ENCODE measurements at regions not wholly inside any gene's neighbourhood (a gene's known extent, or its start where the extent isn't known, plus 50 kb on each side); places are given as distances from the start of the nearest gene placed in this dataset.

GRCh38 chr13:73625562-73626339, 508.5 kb downstream of the KLF12 start:
- DNase-seq (ENCODE audit: low spot score), result no peak
- no peaks in the 10 kb centered on the region for H3K27me3 Mint-ChIP-seq (ENCODE audit: unreplicated experiment)
- no peak overlapping the region for H3K4me3 Mint-ChIP-seq (ENCODE audit: unreplicated experiment)
- H3K9me3 Mint-ChIP-seq (ENCODE audit: unreplicated experiment), result no peaks in the 10 kb centered on the region
- peaks cover 7% of the 10 kb centered on the region for H3K4me1 Mint-ChIP-seq (ENCODE audit: unreplicated experiment)
- H3K27ac Mint-ChIP-seq (ENCODE audit: unreplicated experiment), result no peak overlapping the region
- TF ChIP-seq CTCF (IDR thresholded peaks at IDR 0.05; ENCODE audit: unreplicated experiment), result no peak
- H3K36me3 Mint-ChIP-seq (ENCODE audit: low read depth, unreplicated experiment), result no peaks in the 10 kb centered on the region

- DNase-seq (ENCODE audit: low spot score), result no peak
- Mint-ChIP-seq H3K27ac (ENCODE audit: unreplicated experiment) (no peak overlapping the region), H3K27me3 (ENCODE audit: unreplicated experiment) (no peaks in the 10 kb centered on the region), H3K4me3 (ENCODE audit: unreplicated experiment) (no peak overlapping the region), H3K9me3 (ENCODE audit: unreplicated experiment) (no peaks in the 10 kb centered on the region), H3K36me3 (ENCODE audit: low read depth, unreplicated experiment) (no peaks in the 10 kb centered on the region), H3K4me1 (ENCODE audit: unreplicated experiment) (peaks cover 7% of the 10 kb centered on the region)
- TF ChIP-seq CTCF (IDR thresholded peaks at IDR 0.05; ENCODE audit: unreplicated experiment), result no peak
These were observed 510.9 kb downstream of the KLF12 start for GRCh38 chr13:73623281-73623680.

- Mint-ChIP-seq H3K4me1 (ENCODE audit: unreplicated experiment) (peaks cover 7% of the 10 kb centered on the region), H3K9me3 (ENCODE audit: unreplicated experiment) (no peaks in the 10 kb centered on the region), H3K27me3 (ENCODE audit: unreplicated experiment) (no peaks in the 10 kb centered on the region), H3K27ac (ENCODE audit: unreplicated experiment) (peak overlapping the region; percentile 40), H3K4me3 (ENCODE audit: unreplicated experiment) (no peak overlapping the region), H3K36me3 (ENCODE audit: low read depth, unreplicated experiment) (no peaks in the 10 kb centered on the region)
- no peak for DNase-seq (ENCODE audit: low spot score)
- no peak for TF ChIP-seq CTCF (IDR thresholded peaks at IDR 0.05; ENCODE audit: unreplicated experiment)
These were observed 511.8 kb downstream of the KLF12 start for GRCh38 chr13:73622381-73622780.

- Mint-ChIP-seq H3K27me3 (ENCODE audit: unreplicated experiment) (no peaks in the 10 kb centered on the region), H3K27ac (ENCODE audit: unreplicated experiment) (no peak overlapping the region), H3K36me3 (ENCODE audit: low read depth, unreplicated experiment) (no peaks in the 10 kb centered on the region), H3K9me3 (ENCODE audit: unreplicated experiment) (no peaks in the 10 kb centered on the region), H3K4me3 (ENCODE audit: unreplicated experiment) (no peak overlapping the region), H3K4me1 (ENCODE audit: unreplicated experiment) (peaks cover 7% of the 10 kb centered on the region)
- no peak for TF ChIP-seq CTCF (IDR thresholded peaks at IDR 0.05; ENCODE audit: unreplicated experiment)
- DNase-seq (ENCODE audit: low spot score), result no peak
These were observed 515.8 kb downstream of the KLF12 start for GRCh38 chr13:73618275-73618865.

- no peak for DNase-seq (ENCODE audit: low spot score)
- Mint-ChIP-seq H3K27me3 (ENCODE audit: unreplicated experiment) (no peaks in the 10 kb centered on the region), H3K4me3 (ENCODE audit: unreplicated experiment) (no peak overlapping the region), H3K4me1 (ENCODE audit: unreplicated experiment) (no peaks in the 10 kb centered on the region), H3K27ac (ENCODE audit: unreplicated experiment) (no peak overlapping the region), H3K36me3 (ENCODE audit: low read depth, unreplicated experiment) (no peaks in the 10 kb centered on the region), H3K9me3 (ENCODE audit: unreplicated experiment) (no peaks in the 10 kb centered on the region)
- no peak for TF ChIP-seq CTCF (IDR thresholded peaks at IDR 0.05; ENCODE audit: unreplicated experiment)
These were observed 517.3 kb downstream of the KLF12 start for GRCh38 chr13:73616861-73617260.

Data from endothelial cell (in vitro differentiated cells).